PC-9 (cell line): ENCODE measurements at regions not wholly inside any gene's neighbourhood (a gene's known extent, or its start where the extent isn't known, plus 50 kb on each side); places are given as distances from the start of the nearest gene placed in this dataset.

Experiments used
- BruUV-seq: library from RNA; stranded (reverse); fragments of 400-500 nt; replicated peaks from 2 replicates; lab custom pipeline; 2021; lab: Mats Ljungman, UMichigan
- CTCF ChIA-PET: fragments of 300-600 bp; sonication (Branson Sonifier 250); formaldehyde crosslinking; loops from one replicate; lab custom pipeline; 2022; ENCODE audit warnings: antibody characterized with exemption; lab: Charles Lee
- POLR2A ChIA-PET: fragments of 300-600 bp; sonication (Branson Sonifier 250); formaldehyde crosslinking; loops from one replicate; lab custom pipeline; 2022; ENCODE audit warnings: antibody characterized with exemption; ENCODE audit not compliant: unreplicated experiment; lab: Charles Lee
- DNase-seq, 2 experiments: peaks; one replicate each; pipeline versions ENCODE4 v3.0.0 to v3.0.0-alpha.2; 2015 to 2022; ENCODE audit warnings: mixed read lengths in 1 of 2
- H2AFZ ChIP-seq: fragments of 200-600 bp; sonication (generic); 2 replicates; pipeline ENCODE4 v1.8.1; 2017; ENCODE audit warnings: antibody characterized with exemption
- H3F3A ChIP-seq: fragments of 200-600 bp; sonication (generic); 2 replicates; pipeline ENCODE4 v1.8.1; 2017; ENCODE audit warnings: antibody characterized with exemption, mild to moderate bottlenecking, low read depth; ENCODE audit not compliant: insufficient read depth
- H3K27ac ChIP-seq: fragments of 200-600 bp; sonication (generic); 2 replicates; pipeline ENCODE4 v1.6.1; 2016; ENCODE audit warnings: mixed run types
- H3K27me3 ChIP-seq: fragments of 200-600 bp; sonication (generic); 2 replicates; pipeline ENCODE4 v1.6.1; 2016; ENCODE audit warnings: low read depth, mixed run types; ENCODE audit not compliant: insufficient read depth
- H3K36me3 ChIP-seq: fragments of 200-600 bp; sonication (generic); 2 replicates; pipeline ENCODE4 v1.6.1; 2016; ENCODE audit warnings: low read depth, mixed run types
- H3K4me1 ChIP-seq: fragments of 200-600 bp; sonication (generic); replicated peaks from 2 replicates; pipeline ENCODE4 v1.6.1; 2016; ENCODE audit warnings: mixed run types; ENCODE audit not compliant: insufficient read depth
- H3K4me2 ChIP-seq: fragments of 200-600 bp; sonication (generic); 2 replicates; pipeline ENCODE4 v1.6.1; 2017; ENCODE audit warnings: mixed run types
- H3K4me3 ChIP-seq: fragments of 200-600 bp; sonication (generic); 2 replicates; pipeline ENCODE4 v1.6.1; 2016; ENCODE audit warnings: mixed run types
- H3K79me2 ChIP-seq: fragments of 200-600 bp; sonication (generic); 2 replicates; pipeline ENCODE4 v1.6.1; 2017; ENCODE audit warnings: low read depth, mixed run types
- H3K9me2 ChIP-seq: fragments of 200-600 bp; sonication (generic); 2 replicates; pipeline ENCODE4 v1.8.1; 2017; ENCODE audit warnings: mild to moderate bottlenecking; ENCODE audit not compliant: insufficient read depth
- H3K9me3 ChIP-seq: fragments of 200-600 bp; sonication (generic); 2 replicates; pipeline ENCODE4 v1.8.1; 2016; ENCODE audit warnings: low read depth; ENCODE audit not compliant: insufficient read depth
- H4K20me1 ChIP-seq: fragments of 200-600 bp; sonication (generic); 2 replicates; pipeline ENCODE4 v1.8.1; 2017; ENCODE audit not compliant: insufficient read depth
- EZH2 ChIP-seq: fragments of 200-600 bp; sonication (generic); IDR thresholded peaks from 2 replicates; pipeline ENCODE4 v1.8.0; 2017; ENCODE audit warnings: antibody characterized with exemption, low read depth
- intact Hi-C: fragments of 100-400 bp; cut with micrococcal nuclease; formaldehyde crosslinking; loops from one replicate; pipeline ENCODE4 v1.10.0; 2022; ENCODE audit not compliant: unreplicated experiment
- TF ChIP-seq, protein P1 (sequence below): fragments of 200-600 bp; sonication (generic); conservative IDR thresholded peaks from 2 replicates; pipeline ENCODE4 v1.6.1; 2017; ENCODE audit warnings: mixed run types, antibody characterized with exemption, mild to moderate bottlenecking, moderate library complexity

DNA sequence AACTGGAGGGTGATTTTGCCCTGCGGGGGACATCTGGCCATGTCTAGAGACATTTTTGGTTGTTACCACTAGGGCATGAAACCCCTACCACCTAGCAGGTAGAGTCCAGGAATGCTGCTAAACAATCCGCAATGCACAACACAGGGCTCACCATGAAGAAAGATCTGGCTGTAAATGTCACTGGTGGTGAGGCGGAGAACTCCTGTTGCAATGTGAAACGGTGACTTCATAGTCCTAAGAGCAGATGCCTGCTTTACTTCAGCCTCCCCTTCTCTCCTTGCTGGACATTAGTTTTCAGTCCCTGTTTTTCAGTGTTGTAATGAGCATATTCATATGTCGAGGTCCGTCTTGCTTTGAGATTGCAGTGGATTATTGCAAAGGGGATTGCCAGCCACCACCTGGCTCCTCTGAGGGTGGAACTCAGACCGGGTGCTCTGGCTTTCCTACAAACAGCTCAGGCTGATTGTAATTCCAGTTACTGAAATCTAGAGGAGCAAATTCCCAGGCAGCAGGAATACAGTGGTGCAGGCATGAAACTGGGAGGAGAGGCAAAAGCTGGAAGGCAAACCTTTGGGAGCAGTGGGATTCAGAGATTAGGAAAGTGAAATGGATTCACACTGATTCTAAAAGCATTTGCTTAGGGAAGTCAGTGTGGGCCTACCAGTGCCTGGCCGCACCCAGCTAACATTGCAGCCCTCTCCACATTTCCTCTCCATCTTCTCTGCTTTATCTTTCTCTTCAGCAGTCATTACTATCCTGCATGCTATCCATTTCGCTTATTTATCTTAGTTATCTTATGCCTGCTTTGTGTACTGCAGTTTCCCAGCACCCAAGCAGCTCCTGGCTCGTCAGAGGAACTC lies 76.1 kb upstream of the PCDH8 start:
- Histone ChIP-seq H3K9me3 (no peaks in the 10 kb centered on the region), H3K27me3 (peaks cover 46% of the 10 kb centered on the region)

GRCh38 chr13:52922961-52923360 lies 74.5 kb upstream of the PCDH8 start:
- ChIA-PET CTCF (no interaction called here), POLR2A (no interaction called here)
- peaks cover 36% of the 10 kb centered on the region for H3K27me3 ChIP-seq
- H3K4me2 ChIP-seq: no peak overlapping the region
- H3K4me3 ChIP-seq: no peak overlapping the region
- TF ChIP-seq, protein P1, sequence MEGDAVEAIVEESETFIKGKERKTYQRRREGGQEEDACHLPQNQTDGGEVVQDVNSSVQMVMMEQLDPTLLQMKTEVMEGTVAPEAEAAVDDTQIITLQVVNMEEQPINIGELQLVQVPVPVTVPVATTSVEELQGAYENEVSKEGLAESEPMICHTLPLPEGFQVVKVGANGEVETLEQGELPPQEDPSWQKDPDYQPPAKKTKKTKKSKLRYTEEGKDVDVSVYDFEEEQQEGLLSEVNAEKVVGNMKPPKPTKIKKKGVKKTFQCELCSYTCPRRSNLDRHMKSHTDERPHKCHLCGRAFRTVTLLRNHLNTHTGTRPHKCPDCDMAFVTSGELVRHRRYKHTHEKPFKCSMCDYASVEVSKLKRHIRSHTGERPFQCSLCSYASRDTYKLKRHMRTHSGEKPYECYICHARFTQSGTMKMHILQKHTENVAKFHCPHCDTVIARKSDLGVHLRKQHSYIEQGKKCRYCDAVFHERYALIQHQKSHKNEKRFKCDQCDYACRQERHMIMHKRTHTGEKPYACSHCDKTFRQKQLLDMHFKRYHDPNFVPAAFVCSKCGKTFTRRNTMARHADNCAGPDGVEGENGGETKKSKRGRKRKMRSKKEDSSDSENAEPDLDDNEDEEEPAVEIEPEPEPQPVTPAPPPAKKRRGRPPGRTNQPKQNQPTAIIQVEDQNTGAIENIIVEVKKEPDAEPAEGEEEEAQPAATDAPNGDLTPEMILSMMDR: no peak
- no peak for TF ChIP-seq EZH2
- H3K4me1 ChIP-seq: no peaks in the 10 kb centered on the region
- BruUV-seq: no TSS peak
- intact Hi-C loops: no loop called here
- no peaks in the 10 kb centered on the region for H3K36me3 ChIP-seq
- no peak overlapping the region for H3K27ac ChIP-seq
- H3F3A ChIP-seq: no peaks in the 10 kb centered on the region
- no peak for DNase-seq
- no peaks in the 10 kb centered on the region for H4K20me1 ChIP-seq
- no peaks in the 10 kb centered on the region for H3K9me2 ChIP-seq
- H3K79me2 ChIP-seq: no peaks in the 10 kb centered on the region
- no peak overlapping the region for H2AFZ ChIP-seq
- H3K9me3 ChIP-seq: no peaks in the 10 kb centered on the region

More for the DNA sequence above, 76.1 kb upstream of the PCDH8 start:
- intact Hi-C loops: no loop called here
- Histone ChIP-seq H3F3A (no peaks in the 10 kb centered on the region), H3K4me1 (no peaks in the 10 kb centered on the region), H3K27ac (no peak overlapping the region), H2AFZ (no peak overlapping the region), H3K79me2 (no peaks in the 10 kb centered on the region), H3K9me2 (no peaks in the 10 kb centered on the region), H3K36me3 (no peaks in the 10 kb centered on the region), H3K4me2 (no peak overlapping the region), H3K4me3 (no peak overlapping the region), H4K20me1 (no peaks in the 10 kb centered on the region)
- no peak for DNase-seq
- no TSS peak for BruUV-seq
- POLR2A ChIA-PET: no interaction called here
- CTCF ChIA-PET: no interaction called here
- TF ChIP-seq, protein P1: no peak
- TF ChIP-seq EZH2: no peak

- Histone ChIP-seq H3K27ac (no peak overlapping the region), H3K79me2 (no peaks in the 10 kb centered on the region), H3K4me2 (no peak overlapping the region), H3K27me3 (peaks cover 20% of the 10 kb centered on the region), H3K9me3 (no peaks in the 10 kb centered on the region), H3K4me3 (no peak overlapping the region), H3K4me1 (no peaks in the 10 kb centered on the region), H4K20me1 (no peaks in the 10 kb centered on the region), H3F3A (no peaks in the 10 kb centered on the region), H2AFZ (no peak overlapping the region), H3K9me2 (no peaks in the 10 kb centered on the region), H3K36me3 (no peaks in the 10 kb centered on the region)
- intact Hi-C loops: no loop called here
- TF ChIP-seq, protein P1: no peak
- no peak for TF ChIP-seq EZH2
- ChIA-PET CTCF (no interaction called here), POLR2A (no interaction called here)
- no peak for DNase-seq
- no TSS peak for BruUV-seq
Observed at GRCh38 chr13:52921194-52921593, 72.8 kb upstream of the PCDH8 start.
